ENCODE measurements at regions not wholly inside any gene's neighbourhood (a gene's known extent, or its start where the extent isn't known, plus 50 kb on each side); places are given as distances from the start of the nearest gene placed in this dataset.
"Not testable (repeated sequence)": the region's sequence is repeated elsewhere in the genome, so short reads cannot be mapped to it uniquely, and the experiment has no call there.

DNA sequence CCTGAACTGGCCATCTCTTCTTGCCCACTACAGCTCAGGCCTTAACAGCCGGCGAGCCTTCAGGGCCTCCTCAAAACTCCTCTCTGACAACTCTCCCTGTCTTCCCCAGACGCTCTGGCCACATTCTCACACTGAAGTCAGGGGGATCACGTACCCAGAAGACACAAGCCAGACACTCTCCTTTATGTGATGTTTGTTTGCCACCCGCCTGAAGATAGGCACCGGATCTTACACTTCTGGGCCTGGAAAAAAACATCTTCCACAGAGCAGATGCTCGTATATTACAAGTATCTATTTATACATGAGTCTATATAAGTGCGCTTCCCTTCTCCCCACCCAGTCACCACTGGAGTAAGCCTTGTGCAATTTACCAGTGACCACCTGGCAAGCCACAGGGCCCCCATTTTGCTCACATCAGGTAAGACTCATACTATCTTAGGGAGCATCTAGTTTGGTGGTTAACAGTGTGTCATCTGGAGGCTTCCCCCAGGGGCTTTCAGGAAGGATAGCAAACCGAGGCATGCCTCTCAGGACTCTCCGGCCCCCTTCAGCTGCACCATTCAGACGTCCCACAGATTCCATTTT lies 349.4 kb downstream of the SOX9 start:
- no peak for DNase-seq (ENCODE audit: low read depth, low spot score)

DNA sequence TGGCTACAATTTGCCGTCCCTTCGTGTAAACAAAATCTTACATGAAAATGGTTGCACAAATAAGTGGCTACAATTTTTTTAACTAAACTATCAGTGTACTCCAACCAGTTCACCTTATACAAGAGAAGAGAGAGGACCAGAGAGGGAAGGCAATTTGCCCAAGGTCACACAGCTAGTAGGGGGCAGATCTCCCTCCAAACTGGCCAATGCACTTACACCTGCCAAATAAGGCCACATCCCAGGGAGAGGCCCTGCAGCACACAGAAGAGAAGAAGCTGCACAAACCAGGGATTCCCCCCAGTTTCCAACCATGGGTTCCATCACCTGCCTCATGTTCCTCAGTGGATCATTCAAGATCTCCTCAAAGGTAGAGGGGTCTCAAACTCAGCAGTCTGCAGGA lies 349.9 kb downstream of the SOX9 start:
- no peak for DNase-seq (ENCODE audit: low read depth, low spot score)

DNA sequence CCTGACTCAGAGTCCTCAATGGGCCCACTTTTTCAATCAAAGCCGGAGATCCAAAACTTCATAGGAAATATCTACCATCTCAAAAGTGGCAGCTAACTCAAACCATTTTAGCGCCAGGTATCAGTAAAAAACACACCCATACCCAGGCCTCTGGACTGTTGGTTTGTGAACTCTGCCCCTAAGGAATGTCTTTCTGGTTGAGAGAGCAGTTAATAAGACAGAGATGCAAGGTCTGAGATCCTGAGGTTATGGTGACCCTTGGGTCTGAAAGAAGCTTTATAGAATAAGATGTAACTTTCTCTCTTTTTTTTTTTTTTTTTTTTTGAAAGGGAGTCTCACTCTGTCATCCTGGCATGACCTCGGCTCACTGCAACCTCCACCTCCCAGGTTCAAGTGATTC lies 350.5 kb downstream of the SOX9 start:
- no peak for DNase-seq (ENCODE audit: low read depth, low spot score)

DNA sequence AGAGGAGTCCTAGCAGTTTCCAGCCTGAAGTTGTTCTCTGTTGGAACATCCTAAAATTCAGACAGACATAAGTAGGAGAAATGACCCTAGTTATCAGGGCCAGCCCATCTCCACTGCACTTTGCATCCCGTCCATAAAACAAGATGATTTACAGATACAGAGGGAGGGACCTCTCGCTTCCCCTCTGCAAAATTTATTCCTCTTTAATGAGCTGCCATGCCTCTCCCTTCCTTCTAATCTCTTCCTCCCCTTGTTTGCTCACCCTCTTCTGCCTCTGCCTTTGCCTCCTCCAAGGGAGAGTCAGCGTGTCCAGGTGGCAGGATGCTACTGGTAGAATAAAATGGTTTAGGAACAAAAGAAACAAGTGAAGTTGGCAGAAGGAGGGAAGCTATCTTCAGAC lies 351.3 kb downstream of the SOX9 start:
- DNase-seq (ENCODE audit: low read depth, low spot score): no peak

DNA sequence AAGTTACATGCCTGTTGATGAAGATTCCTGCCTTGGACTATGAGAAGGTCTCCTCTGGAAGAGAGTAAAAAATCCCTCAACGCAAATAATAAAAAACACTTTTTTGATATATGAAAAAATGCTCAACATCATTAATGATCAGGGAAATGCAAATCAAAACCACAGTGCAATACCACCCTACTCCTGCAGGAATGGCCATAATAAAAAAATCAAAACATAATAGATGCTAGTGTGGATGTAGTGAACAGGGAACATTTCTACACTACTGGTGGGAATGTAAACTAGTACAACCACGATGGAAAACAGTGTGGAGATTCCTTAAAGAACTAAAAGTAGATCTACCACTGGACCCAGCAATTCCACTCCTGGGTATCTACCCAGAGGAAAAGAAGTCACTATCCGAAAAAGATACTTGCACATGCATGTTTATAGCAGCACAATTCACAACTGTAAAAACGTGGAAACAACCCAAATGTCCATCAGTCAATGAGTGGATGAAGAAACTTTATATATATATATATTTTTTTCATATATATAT lies 352.1 kb downstream of the SOX9 start:
- not testable (repeated sequence) for DNase-seq (ENCODE audit: low read depth, low spot score)

DNA sequence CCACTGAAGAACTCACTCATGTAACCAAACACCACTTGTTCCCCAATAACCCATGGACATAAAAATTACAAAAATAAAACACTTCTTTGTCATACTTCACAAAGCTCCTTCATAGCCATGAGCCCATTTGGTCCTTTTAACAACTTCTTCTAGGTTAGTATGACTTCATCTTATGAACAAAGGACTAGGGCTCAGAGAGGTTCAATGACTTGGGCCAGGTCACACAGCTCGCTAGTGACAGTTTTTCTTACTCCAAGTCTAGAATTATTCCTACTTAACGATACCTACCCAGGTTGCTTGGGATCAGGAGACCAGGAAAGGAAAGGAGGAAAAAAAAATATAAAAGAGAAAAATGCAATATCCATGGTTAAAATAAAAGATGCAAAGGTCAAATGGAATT lies 353.4 kb downstream of the SOX9 start:
- DNase-seq (ENCODE audit: low read depth, low spot score): no peak

DNA sequence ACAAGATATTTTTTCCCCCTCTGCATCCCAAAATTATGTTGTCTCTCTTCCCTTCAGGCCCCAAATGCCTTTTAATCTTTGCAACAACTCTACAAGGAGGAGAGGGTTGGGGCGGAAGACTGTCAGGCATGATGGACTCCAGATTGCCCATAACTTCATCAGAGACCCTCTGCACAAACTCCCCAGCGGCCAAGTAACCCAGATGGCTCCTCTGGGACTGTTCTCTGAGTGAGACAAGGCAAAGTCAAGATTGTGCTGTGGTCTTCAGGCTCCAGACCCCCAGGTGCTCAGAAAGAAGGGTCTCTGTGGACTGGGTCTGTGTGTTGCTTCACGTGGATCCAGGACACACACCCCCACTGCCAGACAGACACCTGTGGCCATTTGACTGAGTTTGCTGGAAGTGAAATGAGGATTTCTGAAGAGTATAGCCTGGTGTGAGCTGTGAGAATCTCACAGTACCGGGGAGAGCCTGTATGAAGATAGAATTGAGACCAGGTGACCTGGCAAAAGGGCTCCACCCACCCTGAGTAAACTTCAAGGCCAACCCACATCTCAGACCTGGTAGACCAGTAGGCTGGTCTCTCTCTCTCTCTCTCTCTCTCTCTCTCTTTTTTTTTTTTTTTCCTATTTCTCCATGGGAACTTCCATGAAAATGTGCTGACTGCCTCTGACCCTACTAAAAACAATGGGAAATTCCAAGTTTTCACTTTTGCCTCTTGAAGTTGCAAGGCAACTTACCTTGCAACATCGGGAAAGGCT lies 354.1 kb downstream of the SOX9 start:
- DNase-seq (ENCODE audit: low read depth, low spot score): no peak

DNA sequence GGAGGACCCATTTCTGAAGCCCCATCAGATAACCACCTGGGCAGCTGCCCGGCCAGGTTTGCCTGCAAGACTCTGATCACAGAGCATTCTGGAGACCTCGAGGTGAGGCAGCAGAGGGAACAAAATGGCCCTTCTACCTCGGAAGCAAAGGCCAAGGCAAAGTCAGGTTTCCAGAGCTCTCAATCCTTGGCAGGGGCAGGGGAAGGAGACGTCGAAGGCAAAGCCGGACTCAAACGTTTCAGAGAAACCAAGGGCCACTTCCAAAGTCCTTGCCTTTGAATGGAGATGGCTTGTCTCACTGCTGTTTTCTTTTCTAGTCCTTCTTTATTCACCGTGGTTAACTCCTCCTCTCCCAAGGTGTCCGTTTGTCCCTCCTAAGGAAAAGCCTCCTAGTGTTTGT lies 355.3 kb downstream of the SOX9 start:
- DNase-seq (ENCODE audit: low read depth, low spot score): no peak

DNA sequence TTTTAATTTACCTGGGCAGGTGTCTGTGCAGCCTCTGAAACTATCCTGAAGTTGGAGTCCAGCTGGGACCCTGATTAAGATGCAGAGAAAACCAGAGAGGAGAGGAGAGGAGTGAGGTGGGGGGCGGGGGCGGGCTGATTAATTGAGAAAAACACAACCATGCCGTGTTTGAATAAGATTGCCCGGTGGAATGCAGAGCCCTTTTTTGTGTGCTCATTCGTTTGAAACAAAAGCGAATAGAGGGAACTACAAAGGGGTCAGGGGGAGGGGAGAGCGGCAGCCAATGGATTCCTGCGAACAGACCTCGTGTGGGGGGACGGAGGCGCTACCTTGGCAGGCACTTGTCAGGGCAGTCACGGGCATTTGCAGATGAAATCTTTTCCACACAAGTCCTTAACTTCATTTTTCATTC lies 355.8 kb downstream of the SOX9 start:
- DNase-seq (ENCODE audit: low read depth, low spot score): no peak

DNA sequence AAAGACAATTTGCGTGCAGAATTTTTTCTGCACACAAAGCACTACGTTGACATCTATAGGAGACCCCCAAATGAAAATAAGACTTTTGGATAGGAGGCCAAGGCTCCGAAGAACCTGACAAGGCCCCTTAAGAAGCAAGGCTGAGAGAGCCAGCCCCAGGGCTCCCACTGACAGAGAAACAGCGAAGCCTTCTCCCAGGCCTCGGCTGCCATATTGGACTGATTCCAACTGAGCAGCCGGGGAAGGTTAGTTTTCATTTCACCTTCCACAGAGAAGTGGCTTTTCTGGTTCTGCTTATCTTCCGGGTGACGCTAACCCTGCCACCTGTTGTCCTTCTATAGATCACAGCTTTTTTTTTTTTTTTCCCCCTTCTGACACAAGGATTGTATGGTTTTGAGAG lies 356.7 kb downstream of the SOX9 start:
- DNase-seq (ENCODE audit: low read depth, low spot score): no peak

DNA sequence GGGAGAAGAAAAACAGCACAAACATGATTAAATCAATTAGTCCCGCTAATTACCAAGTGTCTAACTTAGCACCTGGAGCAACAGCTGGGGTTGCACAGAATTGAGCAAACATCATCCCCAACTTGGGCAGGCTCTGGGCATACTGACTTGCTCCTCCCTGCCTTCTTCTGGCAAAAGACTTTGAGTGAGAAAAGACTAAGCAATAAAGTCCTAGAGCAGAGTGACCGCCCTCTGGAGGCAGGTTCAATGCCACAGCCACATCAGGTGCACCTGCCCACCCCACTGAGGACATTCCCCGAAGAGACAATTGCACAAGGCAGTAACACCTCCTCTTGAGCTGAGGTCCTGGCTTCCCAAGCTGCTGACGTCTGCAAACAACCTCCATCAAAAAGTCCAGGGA lies 358.3 kb downstream of the SOX9 start:
- no peak for DNase-seq (ENCODE audit: low read depth, low spot score)

DNA sequence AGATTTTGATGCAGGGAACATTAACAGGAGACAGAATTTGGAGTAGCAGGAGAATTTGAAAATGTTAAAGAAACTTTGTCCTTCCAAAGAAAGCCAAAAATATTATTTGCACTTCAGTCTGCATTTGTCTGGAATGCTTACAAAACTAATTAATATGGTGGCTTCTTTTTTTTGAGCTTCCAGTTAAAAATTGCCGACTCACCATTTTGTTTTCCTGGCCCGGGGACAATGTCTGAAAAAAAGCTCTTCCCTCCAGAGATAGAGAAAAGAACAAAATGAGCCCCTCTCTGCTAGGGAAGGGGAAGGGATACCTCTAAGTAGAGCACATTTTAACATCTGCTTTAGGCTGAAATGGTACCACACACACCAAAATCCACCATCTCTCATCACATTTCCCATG lies 360.8 kb downstream of the SOX9 start:
- no peak for DNase-seq (ENCODE audit: low read depth, low spot score)

DNA sequence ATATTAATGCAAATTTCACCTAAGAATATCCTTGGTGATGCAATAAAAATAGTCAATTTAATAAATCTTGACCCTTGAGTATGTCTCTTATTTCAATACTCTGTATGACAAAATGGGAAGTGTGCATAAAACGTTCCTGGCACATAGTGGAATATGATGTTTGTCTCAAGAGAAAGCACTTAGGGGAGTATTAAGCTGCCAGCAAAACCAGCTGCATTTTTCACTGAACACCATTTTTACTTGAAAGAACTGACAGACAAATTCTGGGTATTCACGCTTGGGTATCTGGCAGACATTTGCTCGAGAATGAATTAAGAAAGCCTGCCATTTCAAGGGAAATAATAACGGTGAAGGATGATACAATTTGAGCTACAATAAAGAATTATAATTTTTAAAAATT lies 364.8 kb downstream of the SOX9 start:
- no peak for DNase-seq (ENCODE audit: low read depth, low spot score)

DNA sequence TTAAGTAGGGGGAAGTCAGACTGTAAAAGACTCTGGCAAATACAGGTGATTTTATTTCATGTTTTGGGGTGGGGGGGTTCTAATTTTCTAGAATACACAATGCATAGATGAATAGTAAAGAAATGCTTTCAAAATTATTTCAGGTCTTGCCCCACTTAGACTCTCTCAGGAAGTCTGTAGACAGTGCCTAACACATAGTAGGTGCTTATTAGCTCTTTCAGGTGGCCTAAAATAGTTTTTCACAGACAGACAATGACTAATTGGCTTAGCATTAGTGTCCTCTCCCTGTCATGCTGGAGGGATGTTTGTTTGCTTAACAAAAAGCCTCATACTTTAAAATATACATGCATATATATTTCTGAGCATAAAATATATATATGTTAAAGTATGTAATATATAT lies 366.0 kb downstream of the SOX9 start:
- no peak for DNase-seq (ENCODE audit: low read depth, low spot score)

DNA sequence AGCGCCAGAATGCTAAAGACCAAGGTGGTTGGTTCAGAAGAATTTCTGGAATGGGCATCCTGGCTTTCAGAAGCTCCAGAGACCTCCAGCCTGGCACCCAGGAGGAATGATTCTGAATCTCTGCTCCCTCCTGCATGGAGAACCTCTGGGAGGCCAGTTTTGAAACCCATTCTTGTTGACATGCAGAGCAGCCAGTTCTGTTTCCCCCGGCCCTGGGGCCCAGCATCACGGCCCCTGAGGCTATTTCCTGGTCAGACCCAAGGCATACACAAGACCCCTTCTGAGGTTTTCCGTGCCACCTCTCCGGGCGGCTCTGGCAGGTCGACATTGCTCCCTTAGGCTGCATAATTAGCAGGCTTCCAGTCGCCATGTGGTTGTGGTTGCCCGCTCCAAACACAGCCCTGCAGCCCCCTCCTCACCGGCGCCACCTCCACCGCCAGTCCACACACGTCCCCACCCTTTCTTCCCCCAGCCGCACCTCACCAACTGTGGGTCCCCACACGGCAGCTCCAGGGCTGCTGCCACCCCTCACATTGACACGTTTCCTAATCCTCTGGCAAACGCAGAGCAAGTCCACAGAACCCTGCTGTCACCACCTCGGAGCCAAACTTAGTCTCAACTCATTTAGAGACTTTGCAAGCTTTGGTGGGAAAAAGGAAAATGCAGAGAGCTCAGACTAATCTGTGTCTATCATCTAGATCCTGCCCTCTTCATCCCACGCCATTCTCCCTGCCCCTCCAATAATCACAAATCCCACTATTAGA lies 367.1 kb downstream of the SOX9 start:
- DNase-seq (ENCODE audit: low read depth, low spot score): no peak

DNA sequence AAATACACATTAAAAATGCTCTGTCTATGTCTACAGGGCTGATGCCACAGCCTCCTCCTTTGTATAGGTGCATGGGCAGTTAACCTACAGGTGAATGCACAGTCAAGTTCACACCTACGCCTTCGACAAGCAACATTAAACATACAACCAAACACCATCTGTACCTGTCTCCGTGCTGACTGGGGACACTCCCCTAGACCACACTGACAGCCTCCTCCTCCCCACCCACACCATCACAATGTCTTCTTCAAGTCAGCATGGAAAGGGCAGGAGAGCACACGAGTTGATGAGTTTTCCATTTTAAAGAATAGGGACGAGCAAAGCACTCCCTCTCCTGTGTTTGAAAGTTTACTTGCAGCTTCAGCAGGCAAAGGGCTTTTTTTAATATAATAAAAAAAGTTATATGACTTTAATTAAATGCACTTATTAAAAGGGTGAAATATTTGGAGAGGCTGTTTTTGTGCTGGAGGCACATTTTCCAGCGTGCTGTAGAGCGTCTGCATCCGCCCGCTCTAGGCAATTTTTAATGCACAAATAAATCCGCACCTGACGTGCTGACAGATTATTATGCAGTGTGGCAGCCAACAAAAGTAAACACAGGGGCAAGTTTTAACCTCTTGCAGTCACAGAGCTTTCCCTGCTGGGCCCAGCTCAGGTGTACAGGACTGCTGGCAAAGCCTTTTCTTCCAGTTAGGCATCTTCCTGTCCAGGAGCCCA lies 367.9 kb downstream of the SOX9 start:
- no peak for DNase-seq (ENCODE audit: low read depth, low spot score)

DNA sequence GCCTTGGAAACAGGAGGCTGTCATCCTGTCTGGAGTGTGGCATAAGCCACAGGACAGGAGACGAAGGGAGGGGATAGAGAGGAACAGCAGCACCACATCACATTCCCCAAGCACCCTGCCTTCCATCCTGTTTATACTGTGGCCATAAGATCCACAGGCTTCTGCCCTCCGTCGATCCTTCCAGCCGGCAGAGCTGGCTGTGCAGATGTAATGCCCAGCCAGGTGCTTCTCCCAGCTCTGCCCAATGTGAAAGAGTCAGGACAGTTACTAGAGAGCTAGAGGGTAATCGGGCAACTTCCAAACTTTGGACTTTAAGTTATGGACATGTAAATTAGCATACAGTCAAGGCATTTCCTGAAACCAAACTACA lies 368.4 kb downstream of the SOX9 start:
- DNase-seq (ENCODE audit: low read depth, low spot score): no peak

DNA sequence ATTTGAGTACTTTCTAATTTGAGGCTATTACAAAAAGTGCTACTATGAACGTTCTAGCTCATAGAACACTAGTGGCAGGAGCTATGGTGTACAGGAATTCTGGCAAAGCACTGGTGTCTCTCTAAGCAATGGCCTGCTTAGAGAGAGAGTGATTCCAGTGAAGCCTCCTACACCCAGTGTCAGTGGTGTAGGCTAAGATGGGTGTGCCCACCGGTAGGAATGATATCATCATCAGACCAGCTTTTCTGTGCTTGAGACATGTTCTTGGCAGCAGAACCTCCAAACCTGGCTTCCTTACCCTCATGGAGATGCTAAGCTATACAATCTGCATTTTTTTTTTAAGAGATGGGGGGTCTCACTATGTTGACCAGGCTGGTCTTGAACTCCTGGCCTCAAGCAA lies 370.3 kb downstream of the SOX9 start:
- DNase-seq (ENCODE audit: low read depth, low spot score): no peak

DNA sequence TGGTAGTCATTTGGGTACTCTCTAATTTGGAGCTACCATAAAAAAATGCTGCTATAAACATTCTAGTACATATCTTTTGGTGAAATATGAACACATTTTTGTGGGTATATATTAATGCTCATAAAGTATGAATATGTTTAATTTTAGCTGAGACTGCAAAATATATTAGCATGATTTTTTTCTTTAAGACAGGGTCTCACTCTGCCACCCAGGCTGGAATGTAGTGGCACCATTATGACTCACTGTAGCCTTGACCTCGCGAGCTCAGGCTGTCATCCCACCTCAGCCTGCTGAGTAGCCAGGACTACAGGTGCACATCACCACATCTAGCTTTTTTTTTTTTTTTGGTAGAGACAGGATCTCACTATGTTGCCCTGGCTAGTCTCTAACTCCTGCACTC lies 371.7 kb downstream of the SOX9 start:
- DNase-seq (ENCODE audit: low read depth, low spot score): no peak

DNA sequence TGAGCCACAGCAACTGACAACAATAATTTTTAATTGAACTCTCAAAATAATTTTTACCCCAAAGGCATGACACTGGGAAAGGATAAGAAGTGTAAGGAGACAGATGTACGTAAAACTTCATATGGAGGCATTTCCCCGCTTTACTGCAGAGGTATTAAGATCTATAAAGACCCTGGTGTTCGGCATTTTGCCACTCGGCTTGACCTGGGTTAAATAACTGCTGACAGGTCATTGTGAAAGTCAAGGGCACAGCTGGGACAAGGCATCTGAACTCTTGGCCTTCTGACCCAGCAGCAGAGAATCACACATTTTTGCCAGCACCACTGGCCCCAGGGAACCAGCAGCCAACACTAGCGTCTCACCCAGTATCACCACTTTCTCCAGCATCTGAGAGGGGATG lies 372.1 kb downstream of the SOX9 start:
- no peak for DNase-seq (ENCODE audit: low read depth, low spot score)

DNA sequence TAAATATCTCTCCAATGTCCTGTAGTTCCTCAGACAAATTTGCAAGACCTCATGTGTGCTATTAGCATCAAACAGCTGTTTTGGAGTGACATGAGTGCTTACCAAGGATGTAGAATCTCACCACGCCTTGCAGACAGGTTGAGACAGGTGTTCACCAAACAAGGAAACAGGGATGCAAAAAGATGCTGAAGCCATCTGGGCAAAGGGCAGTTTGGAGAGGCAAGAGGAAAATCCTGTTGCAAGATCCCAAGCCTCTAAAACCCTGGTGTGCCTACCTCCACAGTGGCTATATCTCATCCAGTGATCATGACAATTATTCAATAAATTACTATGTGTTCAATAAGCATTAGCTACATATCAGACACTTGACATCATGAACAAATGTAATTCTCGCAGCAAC lies 373.7 kb downstream of the SOX9 start:
- DNase-seq (ENCODE audit: low read depth, low spot score): no peak

DNA sequence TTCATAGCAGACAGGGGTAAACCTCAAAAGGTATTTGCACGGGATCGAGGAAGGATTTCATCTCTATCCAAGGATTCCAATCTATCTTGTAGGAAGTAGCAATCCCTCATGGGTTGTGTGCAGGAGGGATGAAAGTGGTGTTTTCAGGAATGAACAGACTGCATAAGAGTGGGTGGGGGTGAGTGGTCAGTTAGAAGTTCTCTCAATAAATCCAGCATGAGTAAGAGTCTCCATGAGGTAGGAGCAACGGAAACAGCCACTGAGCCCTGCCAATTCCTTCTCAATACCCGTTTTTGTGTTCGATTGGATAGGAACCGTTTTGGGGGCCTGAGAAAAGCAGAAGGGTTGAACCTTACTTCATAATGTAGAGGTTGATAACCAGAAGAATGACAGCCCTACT lies 375.6 kb downstream of the SOX9 start:
- DNase-seq (ENCODE audit: low read depth, low spot score): no peak
